B cell (primary cell): ENCODE measurements at regions not wholly inside any gene's neighbourhood (a gene's known extent, or its start where the extent isn't known, plus 50 kb on each side); places are given as distances from the start of the nearest gene placed in this dataset.

Experiments used
- ATAC-seq: fragments of 200-7000 bp; cut with Tn5 transposase; one replicate; pipeline ENCODE4 v1.10.0; 2021; ENCODE audit warnings: low read depth, mild to moderate bottlenecking, moderate number of reproducible peaks, moderate library complexity
- CTCF ChIA-PET: fragments of 350-600 bp; sonication (Branson Sonifier 250); formaldehyde crosslinking; loops from one replicate; lab custom pipeline; 2021; ENCODE audit warnings: antibody characterized with exemption, inconsistent platforms; lab: Charles Lee
- POLR2A ChIA-PET: fragments of 350-600 bp; sonication (Branson Sonifier 250); formaldehyde crosslinking; loops from one replicate; lab custom pipeline; 2021; ENCODE audit warnings: antibody characterized with exemption; lab: Charles Lee
- DNase-seq: peaks from one replicate; pipeline ENCODE4 v3.0.0; 2013
- H2AFZ ChIP-seq: 2 replicates; pipeline ENCODE4 v1.6.1; 2012; ENCODE audit warnings: mild to moderate bottlenecking, low read depth, low read length; ENCODE audit not compliant: insufficient read depth, poor library complexity, severe bottlenecking
- H3K27ac ChIP-seq, 2 donors: 1 replicate in 1 of 2; 2 replicates in 1 of 2; pipeline ENCODE4 v1.5.1; 2012 to 2013; ENCODE audit warnings: low read length in 2 of 2, mild to moderate bottlenecking in 2 of 2, moderate library complexity in 1 of 2
- H3K27me3 ChIP-seq, 4 experiments: fragments of 200-600 bp in 1 of 4; sonication (generic) in 1 of 4; replicated peaks in 1 of 4; 1 replicate in 2 of 4; 2 replicates in 2 of 4; pipeline versions ENCODE4 v1.6.1 to v1.7.0; 2013 to 2016; ENCODE audit warnings: low read length in 3 of 4, mild to moderate bottlenecking in 2 of 4, mixed read lengths in 1 of 4, moderate library complexity in 1 of 4; ENCODE audit not compliant: insufficient read depth in 4 of 4, control insufficient read depth in 3 of 4; ENCODE audit errors: control extremely low read depth in 1 of 4
- H3K36me3 ChIP-seq, 2 experiments: replicated peaks in 1 of 2; 1 replicate in 1 of 2; 2 replicates in 1 of 2; pipeline versions ENCODE4 v1.6.1 to v1.7.1; 2013; ENCODE audit warnings: low read length in 1 of 2; ENCODE audit not compliant: insufficient read depth in 2 of 2, control insufficient read depth in 1 of 2; ENCODE audit errors: control extremely low read depth in 1 of 2, extremely low read depth in 1 of 2
- H3K4me1 ChIP-seq, 2 donors: fragments of 200-600 bp in 1 of 2; sonication (generic) in 1 of 2; 1 replicate in 1 of 2; 2 replicates in 1 of 2; pipeline versions ENCODE4 v1.5.1 to v1.6.1; 2013 to 2017; ENCODE audit warnings: low read length in 2 of 2; ENCODE audit not compliant: control insufficient read depth in 2 of 2, insufficient read depth in 2 of 2
- H3K4me2 ChIP-seq: replicated peaks from 2 replicates; pipeline ENCODE3; 2012; ENCODE audit warnings: mild to moderate bottlenecking, low read depth, low read length; ENCODE audit not compliant: poor library complexity, severe bottlenecking
- H3K4me3 ChIP-seq, 5 experiments: fragments of 200-600 bp in 1 of 5; sonication (generic) in 1 of 5; 1 replicate in 3 of 5; 2 replicates in 2 of 5; pipeline versions ENCODE4 v1.5.1 to v1.7.0; 2011 to 2016; ENCODE audit warnings: low read length in 4 of 5, mild to moderate bottlenecking in 4 of 5, low read depth in 2 of 5, control low read depth in 1 of 5, moderate library complexity in 1 of 5; ENCODE audit not compliant: insufficient read depth in 1 of 5; ENCODE audit errors: control extremely low read depth in 1 of 5, extremely low read depth in 1 of 5
- H3K79me2 ChIP-seq: fragments of 200-600 bp; sonication (generic); one replicate; pipeline ENCODE4 v1.6.0; 2016; ENCODE audit warnings: low read length; ENCODE audit not compliant: control insufficient read depth, insufficient read depth
- H3K9ac ChIP-seq: fragments of 200-600 bp; sonication (generic); 2 replicates; pipeline ENCODE4 v1.6.1; 2017; ENCODE audit warnings: mild to moderate bottlenecking, low read length, moderate library complexity
- H3K9me3 ChIP-seq, 3 donors: one replicate each; pipeline versions ENCODE4 v1.6.1 to v1.7.1; 2013; ENCODE audit warnings: low read length in 2 of 3; ENCODE audit not compliant: control insufficient read depth in 2 of 3, insufficient read depth in 1 of 3; ENCODE audit errors: control extremely low read depth in 1 of 3
- H4K20me1 ChIP-seq: 2 replicates; pipeline ENCODE4 v1.6.0; 2012; ENCODE audit warnings: mild to moderate bottlenecking, low read length; ENCODE audit not compliant: insufficient read depth, control insufficient read depth, poor library complexity, severe bottlenecking
- H3K27ac Mint-ChIP-seq: one replicate; pipeline ENCODE4 v1.8.0; 2021; ENCODE audit warnings: mixed read lengths
- H3K27me3 Mint-ChIP-seq: one replicate; pipeline ENCODE4 v1.8.0; 2021; ENCODE audit warnings: mixed read lengths
- H3K4me1 Mint-ChIP-seq: one replicate; pipeline ENCODE4 v1.8.0; 2021; ENCODE audit warnings: mixed read lengths
- H3K4me3 Mint-ChIP-seq: one replicate; pipeline ENCODE4 v1.8.0; 2021; ENCODE audit warnings: mixed read lengths
- H3K9me3 Mint-ChIP-seq: one replicate; pipeline ENCODE4 v1.8.0; 2022; ENCODE audit warnings: mixed read lengths; ENCODE audit not compliant: insufficient read depth
- EZH2 ChIP-seq: IDR thresholded peaks from 2 replicates; pipeline ENCODE4 v1.6.1; 2012; ENCODE audit warnings: borderline replicate concordance, low read depth, mild to moderate bottlenecking, moderate library complexity, low read length; ENCODE audit not compliant: insufficient read depth, poor library complexity, severe bottlenecking
- WGBS: methylation state at CpG from one replicate; pipeline ENCODE4 v1.1.5; 2013; ENCODE audit warnings: missing lambda C conversion rate; ENCODE audit not compliant: insufficient coverage; 5-methylcytosine and 5-hydroxymethylcytosine counted together
- intact Hi-C: fragments of 100-400 bp; cut with micrococcal nuclease; formaldehyde crosslinking; loops from one replicate; pipeline ENCODE4 v1.10.0; 2022
- TF ChIP-seq, protein P1 (sequence below): fragments of 200-600 bp; IDR thresholded peaks from one replicate; pipeline ENCODE4 v1.8.0; 2022; ENCODE audit warnings: antibody characterized with exemption, mild to moderate bottlenecking

DNA sequence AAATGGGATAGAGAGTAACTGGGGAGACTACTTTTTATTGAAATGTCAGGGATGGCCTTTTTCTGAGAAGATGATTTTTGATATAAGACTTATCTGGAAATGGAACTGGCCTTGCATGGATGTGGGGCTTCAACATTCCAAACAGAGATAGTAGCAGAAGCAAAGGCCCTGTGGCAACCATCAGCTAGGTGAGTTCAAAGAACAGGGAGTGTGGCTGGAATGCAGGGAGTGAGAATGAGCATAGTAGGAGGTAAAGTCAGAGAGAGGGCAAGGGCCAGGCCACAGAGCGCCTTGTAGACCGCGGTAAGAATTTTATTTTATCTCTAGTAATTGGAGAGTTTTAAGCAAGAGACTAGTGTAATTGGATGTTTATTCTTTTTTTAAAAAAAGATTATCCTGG, 227.0 kb upstream of the B3GALT2 start:
- no peaks in the 10 kb centered on the region for H3K9me3 ChIP-seq
- DNase-seq (no peak), ATAC-seq (no peak)
- H3K4me3 ChIP-seq = no peak overlapping the region
- H3K27ac ChIP-seq = no peak overlapping the region
- no peaks in the 10 kb centered on the region for H3K9me3 Mint-ChIP-seq
- H3K4me3 Mint-ChIP-seq = no peak overlapping the region
- no peak overlapping the region for H2AFZ ChIP-seq
- H3K4me2 ChIP-seq = no peak overlapping the region
- no CpG with 5 or more reads among the region's 3 CpGs for WGBS
- TF ChIP-seq, protein P1, sequence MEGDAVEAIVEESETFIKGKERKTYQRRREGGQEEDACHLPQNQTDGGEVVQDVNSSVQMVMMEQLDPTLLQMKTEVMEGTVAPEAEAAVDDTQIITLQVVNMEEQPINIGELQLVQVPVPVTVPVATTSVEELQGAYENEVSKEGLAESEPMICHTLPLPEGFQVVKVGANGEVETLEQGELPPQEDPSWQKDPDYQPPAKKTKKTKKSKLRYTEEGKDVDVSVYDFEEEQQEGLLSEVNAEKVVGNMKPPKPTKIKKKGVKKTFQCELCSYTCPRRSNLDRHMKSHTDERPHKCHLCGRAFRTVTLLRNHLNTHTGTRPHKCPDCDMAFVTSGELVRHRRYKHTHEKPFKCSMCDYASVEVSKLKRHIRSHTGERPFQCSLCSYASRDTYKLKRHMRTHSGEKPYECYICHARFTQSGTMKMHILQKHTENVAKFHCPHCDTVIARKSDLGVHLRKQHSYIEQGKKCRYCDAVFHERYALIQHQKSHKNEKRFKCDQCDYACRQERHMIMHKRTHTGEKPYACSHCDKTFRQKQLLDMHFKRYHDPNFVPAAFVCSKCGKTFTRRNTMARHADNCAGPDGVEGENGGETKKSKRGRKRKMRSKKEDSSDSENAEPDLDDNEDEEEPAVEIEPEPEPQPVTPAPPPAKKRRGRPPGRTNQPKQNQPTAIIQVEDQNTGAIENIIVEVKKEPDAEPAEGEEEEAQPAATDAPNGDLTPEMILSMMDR = no peak
- no peak for TF ChIP-seq EZH2
- no peaks in the 10 kb centered on the region for H4K20me1 ChIP-seq
- H3K27me3 ChIP-seq = no peaks in the 10 kb centered on the region
- H3K36me3 ChIP-seq = no peaks in the 10 kb centered on the region
- intact Hi-C loops = no loop called here
- no peaks in the 10 kb centered on the region for H3K27me3 Mint-ChIP-seq
- POLR2A ChIA-PET = no interaction called here
- no peak overlapping the region for H3K27ac Mint-ChIP-seq
- H3K9ac ChIP-seq = no peak overlapping the region
- H3K4me1 ChIP-seq = peaks cover 11 to 14% of the 10 kb centered on the region in 2 donors
- CTCF ChIA-PET = no interaction called here
- no peaks in the 10 kb centered on the region for H3K79me2 ChIP-seq
- peaks cover 18% of the 10 kb centered on the region for H3K4me1 Mint-ChIP-seq

DNA sequence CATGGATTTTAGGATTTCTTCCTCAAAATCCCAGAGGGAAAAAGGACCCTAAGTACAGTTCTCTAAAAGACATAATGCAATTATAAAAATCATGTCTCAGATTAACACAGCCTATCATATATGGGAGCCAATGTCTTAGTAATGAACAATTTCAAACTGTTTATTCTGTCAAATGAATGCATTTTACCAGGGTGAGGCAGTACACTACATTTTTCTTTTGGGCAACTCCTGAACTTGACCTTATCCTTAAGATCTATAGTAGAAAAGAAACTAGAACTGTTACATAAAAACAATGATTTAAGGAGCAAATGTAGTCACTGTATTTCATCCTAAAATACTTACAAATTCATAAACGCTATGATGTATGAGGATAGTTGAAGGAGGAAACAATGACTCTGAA, 226.3 kb upstream of the B3GALT2 start:
- ATAC-seq (no peak), DNase-seq (no peak)
- ChIA-PET POLR2A (no interaction called here), CTCF (no interaction called here)
- no peak overlapping the region for H2AFZ ChIP-seq
- no peak overlapping the region for H3K27ac Mint-ChIP-seq
- H3K4me1 ChIP-seq = peaks cover 5 to 7% of the 10 kb centered on the region in 2 donors
- no peaks in the 10 kb centered on the region for H3K36me3 ChIP-seq
- H3K9me3 Mint-ChIP-seq = no peaks in the 10 kb centered on the region
- H3K27me3 Mint-ChIP-seq = no peaks in the 10 kb centered on the region
- intact Hi-C loops = no loop called here
- no peak overlapping the region for H3K4me3 ChIP-seq
- no peak overlapping the region for H3K4me3 Mint-ChIP-seq
- no peak overlapping the region for H3K9ac ChIP-seq
- no peaks in the 10 kb centered on the region for H3K79me2 ChIP-seq
- no peak overlapping the region for H3K4me2 ChIP-seq
- peaks cover 11% of the 10 kb centered on the region for H3K4me1 Mint-ChIP-seq
- no peaks in the 10 kb centered on the region for H3K27me3 ChIP-seq
- no CpG with 5 or more reads among the region's 1 CpG for WGBS
- no peaks in the 10 kb centered on the region for H4K20me1 ChIP-seq
- H3K27ac ChIP-seq = no peak overlapping the region
- H3K9me3 ChIP-seq = no peaks in the 10 kb centered on the region
- TF ChIP-seq, protein P1 = no peak
- TF ChIP-seq EZH2 = no peak
